HG02623 (cell line): ENCODE measurements at regions not wholly inside any gene's neighbourhood (a gene's known extent, or its start where the extent isn't known, plus 50 kb on each side); places are given as distances from the start of the nearest gene placed in this dataset.
"Not testable (repeated sequence)": the region's sequence is repeated elsewhere in the genome, so short reads cannot be mapped to it uniquely, and the experiment has no call there.

ENCODE experiments used
- ATAC-seq: cut with Tn5 transposase; IDR thresholded peaks from one replicate; pipeline ENCODE4 v1.9.1; 2021; ENCODE audit warnings: moderate library complexity; ENCODE audit not compliant: unreplicated experiment

- no peak for ATAC-seq
These were observed 95.8 kb upstream of the TBCA start for GRCh38 chr5:77871946-77872345.

GRCh38 chr5:77871016-77871415 is 94.9 kb upstream of the TBCA start:
- no peak for ATAC-seq

- no peak for ATAC-seq
These were observed 93.1 kb upstream of the TBCA start for GRCh38 chr5:77869116-77869798.

- ATAC-seq, result no peak
These were observed 91.8 kb upstream of the TBCA start for GRCh38 chr5:77867914-77868313.

GRCh38 chr5:77867194-77867691 is 91.1 kb upstream of the TBCA start:
- no peak for ATAC-seq

GRCh38 chr5:77866198-77866597 is 90.1 kb upstream of the TBCA start:
- ATAC-seq, result no peak

- no peak for ATAC-seq
These were observed 88.9 kb upstream of the TBCA start for GRCh38 chr5:77864997-77865396.

GRCh38 chr5:77863181-77863580 is 87.0 kb upstream of the TBCA start:
- ATAC-seq, result no peak

GRCh38 chr5:77861576-77861975 is 85.4 kb upstream of the TBCA start:
- ATAC-seq, result no peak

- no peak for ATAC-seq
These were observed 83.2 kb upstream of the TBCA start for GRCh38 chr5:77859306-77859705.

- not testable (repeated sequence) for ATAC-seq
These were observed 82.5 kb upstream of the TBCA start for GRCh38 chr5:77858678-77859077.

- ATAC-seq, result no peak
These were observed 79.2 kb upstream of the TBCA start for GRCh38 chr5:77855369-77855768.

- ATAC-seq, result no peak
These were observed 77.3 kb upstream of the TBCA start for GRCh38 chr5:77853353-77853907.

- ATAC-seq, result peak; percentile 65
These were observed 76.6 kb upstream of the TBCA start for GRCh38 chr5:77852514-77853352.

GRCh38 chr5:77852068-77852513 is 76.0 kb upstream of the TBCA start:
- no peak for ATAC-seq

- ATAC-seq, result no peak
These were observed 75.3 kb upstream of the TBCA start for GRCh38 chr5:77851176-77852067.

GRCh38 chr5:77850536-77851175 is 74.5 kb upstream of the TBCA start:
- ATAC-seq, result no peak

GRCh38 chr5:77849308-77849900 is 73.3 kb upstream of the TBCA start:
- no peak for ATAC-seq

- no peak for ATAC-seq
These were observed 71.7 kb upstream of the TBCA start for GRCh38 chr5:77847814-77848290.

GRCh38 chr5:77847129-77847460 is 71.0 kb upstream of the TBCA start:
- ATAC-seq, result no peak
